ENCODE measurements at regions not wholly inside any gene's neighbourhood (a gene's known extent, or its start where the extent isn't known, plus 50 kb on each side); places are given as distances from the start of the nearest gene placed in this dataset.

- TF ChIP-seq EP300 (IDR thresholded peaks at IDR 0.05) (no peak), CTCF (IDR thresholded peaks at IDR 0.05) (no peak), POLR2A (IDR thresholded peaks at IDR 0.05) (no peak)
Measured at GRCh38 chr13:75013818-75014217, 468.2 kb downstream of the TBC1D4 start.

GRCh38 chr13:75010941-75011340 is 471.0 kb downstream of the TBC1D4 start:
- DNase-seq = no peak
- no peak overlapping the region for H3K27ac ChIP-seq

More at GRCh38 chr13:75013818-75014217, 468.2 kb downstream of the TBC1D4 start:
- H3K27ac ChIP-seq = no peak overlapping the region
- no peak overlapping the region for H3K4me3 ChIP-seq
- H3K9me3 ChIP-seq = no peaks in the 10 kb centered on the region
- WGBS, 3 donors = 87 to 94% (median 92%) methylated on average over 4 of the region's 4 CpGs
- no peaks in the 10 kb centered on the region for H3K27me3 ChIP-seq
- no peak for DNase-seq
- no peaks in the 10 kb centered on the region for H3K4me1 ChIP-seq (ENCODE audit: insufficient read depth)
- H3K36me3 ChIP-seq = no peaks in the 10 kb centered on the region
- intact Hi-C loops (cut with DNase I) = no loop called here

GRCh38 chr13:75008926-75009325 is 473.0 kb downstream of the TBC1D4 start:
- H3K36me3 ChIP-seq = no peaks in the 10 kb centered on the region
- no peaks in the 10 kb centered on the region for H3K9me3 ChIP-seq
- intact Hi-C loops (cut with DNase I) = no loop called here
- H3K4me3 ChIP-seq = no peak overlapping the region
- H3K4me1 ChIP-seq (ENCODE audit: insufficient read depth) = no peaks in the 10 kb centered on the region
- no peak for DNase-seq
- TF ChIP-seq CTCF (IDR thresholded peaks at IDR 0.05) (no peak), POLR2A (IDR thresholded peaks at IDR 0.05) (no peak), EP300 (IDR thresholded peaks at IDR 0.05) (no peak)
- H3K27me3 ChIP-seq = no peaks in the 10 kb centered on the region
- H3K27ac ChIP-seq = no peak overlapping the region

More at GRCh38 chr13:75010941-75011340, 471.0 kb downstream of the TBC1D4 start:
- intact Hi-C loops (cut with DNase I) = no loop called here
- 90 to 94% (median 94%) methylated on average over 4 of the region's 4 CpGs for WGBS, 3 donors
- Histone ChIP-seq H3K9me3 (no peaks in the 10 kb centered on the region), H3K4me1 (ENCODE audit: insufficient read depth) (no peaks in the 10 kb centered on the region), H3K36me3 (no peaks in the 10 kb centered on the region), H3K27me3 (no peaks in the 10 kb centered on the region), H3K4me3 (no peak overlapping the region)
- no peak for TF ChIP-seq CTCF (IDR thresholded peaks at IDR 0.05)
- no peak for TF ChIP-seq POLR2A (IDR thresholded peaks at IDR 0.05)
- no peak for TF ChIP-seq EP300 (IDR thresholded peaks at IDR 0.05)

GRCh38 chr13:74990992-74991391 is 491.0 kb downstream of the TBC1D4 start:
- H3K4me3 ChIP-seq = no peak overlapping the region
- no peaks in the 10 kb centered on the region for H3K36me3 ChIP-seq
- no peaks in the 10 kb centered on the region for H3K4me1 ChIP-seq (ENCODE audit: insufficient read depth)
- H3K27ac ChIP-seq = no peak overlapping the region
- 91 to 95% (median 93%) methylated on average over 2 of the region's 2 CpGs for WGBS, 3 donors
- no peaks in the 10 kb centered on the region for H3K27me3 ChIP-seq
- no peak for DNase-seq
- H3K9me3 ChIP-seq = no peaks in the 10 kb centered on the region
- intact Hi-C loops (cut with DNase I) = no loop called here
- TF ChIP-seq EP300 (IDR thresholded peaks at IDR 0.05) = no peak

GRCh38 chr13:74987124-74987690 is 494.8 kb downstream of the TBC1D4 start:
- TF ChIP-seq CTCF (IDR thresholded peaks at IDR 0.05) (no peak), EP300 (IDR thresholded peaks at IDR 0.05) (no peak), POLR2A (IDR thresholded peaks at IDR 0.05) (no peak)
- no peaks in the 10 kb centered on the region for H3K27me3 ChIP-seq
- no peaks in the 10 kb centered on the region for H3K4me1 ChIP-seq (ENCODE audit: insufficient read depth)
- no peaks in the 10 kb centered on the region for H3K36me3 ChIP-seq
- H3K4me3 ChIP-seq = no peak overlapping the region
- intact Hi-C loops (cut with DNase I) = loop anchor here in 1 of 4 donors (1.0 kb wide), 1 partner anchor 43 kb away; no protein-coding TSS in a partner anchor
- no peak overlapping the region for H3K27ac ChIP-seq
- no peak for DNase-seq
- H3K9me3 ChIP-seq = no peaks in the 10 kb centered on the region

All from ovary (tissue), 7 donors.